ENCODE measurements at regions not wholly inside any gene's neighbourhood (a gene's known extent, or its start where the extent isn't known, plus 50 kb on each side); places are given as distances from the start of the nearest gene placed in this dataset.

GRCh38 chr21:31543191-31543590 is 116.3 kb upstream of the SOD1 start:
- H3K27me3 ChIP-seq (ENCODE audit: insufficient read depth, poor library complexity, severe bottlenecking): no peaks in the 10 kb centered on the region
- TF ChIP-seq POLR2AphosphoS5 (IDR thresholded peaks at IDR 0.05; ENCODE audit: low read depth) (no peak), CTCF (IDR thresholded peaks at IDR 0.05; ENCODE audit: insufficient read depth, low read length) (no peak), SPI1 (IDR thresholded peaks at IDR 0.05; ENCODE audit: borderline replicate concordance, low read depth) (no peak), GABPA (IDR thresholded peaks at IDR 0.05; ENCODE audit: low read depth) (no peak)
- TF ChIP-seq, protein P1, sequence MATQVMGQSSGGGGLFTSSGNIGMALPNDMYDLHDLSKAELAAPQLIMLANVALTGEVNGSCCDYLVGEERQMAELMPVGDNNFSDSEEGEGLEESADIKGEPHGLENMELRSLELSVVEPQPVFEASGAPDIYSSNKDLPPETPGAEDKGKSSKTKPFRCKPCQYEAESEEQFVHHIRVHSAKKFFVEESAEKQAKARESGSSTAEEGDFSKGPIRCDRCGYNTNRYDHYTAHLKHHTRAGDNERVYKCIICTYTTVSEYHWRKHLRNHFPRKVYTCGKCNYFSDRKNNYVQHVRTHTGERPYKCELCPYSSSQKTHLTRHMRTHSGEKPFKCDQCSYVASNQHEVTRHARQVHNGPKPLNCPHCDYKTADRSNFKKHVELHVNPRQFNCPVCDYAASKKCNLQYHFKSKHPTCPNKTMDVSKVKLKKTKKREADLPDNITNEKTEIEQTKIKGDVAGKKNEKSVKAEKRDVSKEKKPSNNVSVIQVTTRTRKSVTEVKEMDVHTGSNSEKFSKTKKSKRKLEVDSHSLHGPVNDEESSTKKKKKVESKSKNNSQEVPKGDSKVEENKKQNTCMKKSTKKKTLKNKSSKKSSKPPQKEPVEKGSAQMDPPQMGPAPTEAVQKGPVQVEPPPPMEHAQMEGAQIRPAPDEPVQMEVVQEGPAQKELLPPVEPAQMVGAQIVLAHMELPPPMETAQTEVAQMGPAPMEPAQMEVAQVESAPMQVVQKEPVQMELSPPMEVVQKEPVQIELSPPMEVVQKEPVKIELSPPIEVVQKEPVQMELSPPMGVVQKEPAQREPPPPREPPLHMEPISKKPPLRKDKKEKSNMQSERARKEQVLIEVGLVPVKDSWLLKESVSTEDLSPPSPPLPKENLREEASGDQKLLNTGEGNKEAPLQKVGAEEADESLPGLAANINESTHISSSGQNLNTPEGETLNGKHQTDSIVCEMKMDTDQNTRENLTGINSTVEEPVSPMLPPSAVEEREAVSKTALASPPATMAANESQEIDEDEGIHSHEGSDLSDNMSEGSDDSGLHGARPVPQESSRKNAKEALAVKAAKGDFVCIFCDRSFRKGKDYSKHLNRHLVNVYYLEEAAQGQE (IDR thresholded peaks at IDR 0.05; ENCODE audit: insufficient replicate concordance, low read depth): no peak
- H3K4me3 ChIP-seq (replicated peaks; ENCODE audit: insufficient read depth, low read length): no peak overlapping the region
- no peak overlapping the region for H3K27ac ChIP-seq (replicated peaks)
- DNase-seq (ENCODE audit: low read depth in 1 of 2, low spot score in 1 of 2): no peak

DNA sequence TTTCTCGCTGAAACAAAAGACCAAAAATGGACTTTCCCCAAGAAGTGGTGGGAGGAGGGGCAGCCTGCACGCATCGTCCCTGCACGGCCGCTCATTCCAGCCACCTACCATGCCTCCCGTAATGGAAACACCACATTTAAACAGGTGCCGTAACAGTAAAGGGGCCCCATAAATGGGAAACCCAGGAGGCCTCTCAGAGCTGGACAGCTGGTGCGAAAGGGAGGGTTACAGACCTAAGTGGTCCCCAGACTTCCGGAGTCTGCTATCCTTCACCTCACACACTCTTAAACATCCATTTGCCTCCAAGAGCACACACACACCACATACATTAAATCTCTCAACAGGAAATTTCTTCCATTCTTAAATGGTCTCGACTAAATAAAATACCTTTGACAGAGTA is 120.7 kb upstream of the SOD1 start:
- H3K27me3 ChIP-seq (ENCODE audit: insufficient read depth, poor library complexity, severe bottlenecking): no peaks in the 10 kb centered on the region
- TF ChIP-seq CTCF (IDR thresholded peaks at IDR 0.05; ENCODE audit: insufficient read depth, low read length) (no peak), POLR2AphosphoS5 (IDR thresholded peaks at IDR 0.05; ENCODE audit: low read depth) (no peak), GABPA (IDR thresholded peaks at IDR 0.05; ENCODE audit: low read depth) (no peak)
- no peak overlapping the region for H3K27ac ChIP-seq (replicated peaks)
- DNase-seq (ENCODE audit: low read depth in 1 of 2, low spot score in 1 of 2): no peak
- no peak overlapping the region for H3K4me3 ChIP-seq (replicated peaks; ENCODE audit: insufficient read depth, low read length)

DNA sequence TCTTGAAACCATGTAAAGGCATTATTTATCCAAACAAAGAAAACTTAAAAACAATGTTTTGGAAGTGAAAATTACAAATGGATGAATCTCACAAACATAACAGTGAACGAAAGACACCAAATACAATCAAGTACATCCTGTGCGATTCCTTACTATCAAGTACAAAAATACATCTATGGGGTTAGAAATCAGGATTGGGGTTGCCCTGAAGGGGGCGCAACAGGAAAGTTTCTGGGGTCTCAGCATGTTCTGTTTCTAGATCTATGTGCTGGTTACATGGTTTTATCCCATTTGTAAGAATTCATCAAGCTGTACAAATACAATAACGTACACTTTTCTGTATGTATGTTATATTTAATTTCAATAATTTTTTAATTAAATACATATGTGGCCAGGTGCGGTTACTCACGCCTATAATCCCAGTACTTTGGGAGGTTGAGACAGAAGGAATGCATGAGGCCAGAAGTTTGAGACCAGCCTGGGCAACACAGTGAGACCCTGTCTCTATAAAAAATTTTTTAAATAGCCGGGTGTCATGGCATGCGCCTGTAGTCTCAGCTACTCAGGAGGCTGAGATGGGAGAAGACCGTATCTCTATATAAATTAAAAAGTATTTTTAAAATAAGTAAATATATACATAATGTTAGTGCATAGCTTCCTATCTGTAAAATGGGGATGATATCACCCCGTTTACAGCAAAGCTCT is 121.5 kb upstream of the SOD1 start:
- Histone ChIP-seq H3K27me3 (ENCODE audit: insufficient read depth, poor library complexity, severe bottlenecking) (no peaks in the 10 kb centered on the region), H3K27ac (replicated peaks) (no peak overlapping the region), H3K4me3 (replicated peaks; ENCODE audit: insufficient read depth, low read length) (no peak overlapping the region)
- no peak for DNase-seq (ENCODE audit: low read depth in 1 of 2, low spot score in 1 of 2)
- no peak for TF ChIP-seq SPI1 (IDR thresholded peaks at IDR 0.05; ENCODE audit: borderline replicate concordance, low read depth)
- no peak for TF ChIP-seq CTCF (IDR thresholded peaks at IDR 0.05; ENCODE audit: insufficient read depth, low read length)
- TF ChIP-seq, protein P1 (IDR thresholded peaks at IDR 0.05; ENCODE audit: insufficient replicate concordance, low read depth): no peak
- no peak for TF ChIP-seq GABPA (IDR thresholded peaks at IDR 0.05; ENCODE audit: low read depth)
- TF ChIP-seq POLR2AphosphoS5 (IDR thresholded peaks at IDR 0.05; ENCODE audit: low read depth): no peak

- TF ChIP-seq SPI1 (IDR thresholded peaks at IDR 0.05; ENCODE audit: borderline replicate concordance, low read depth) (no peak), POLR2AphosphoS5 (IDR thresholded peaks at IDR 0.05; ENCODE audit: low read depth) (no peak), GABPA (IDR thresholded peaks at IDR 0.05; ENCODE audit: low read depth) (no peak), CTCF (IDR thresholded peaks at IDR 0.05; ENCODE audit: insufficient read depth, low read length) (no peak)
- TF ChIP-seq, protein P1 (IDR thresholded peaks at IDR 0.05; ENCODE audit: insufficient replicate concordance, low read depth): no peak
- Histone ChIP-seq H3K27me3 (ENCODE audit: insufficient read depth, poor library complexity, severe bottlenecking) (no peaks in the 10 kb centered on the region), H3K27ac (replicated peaks) (no peak overlapping the region), H3K4me3 (replicated peaks; ENCODE audit: insufficient read depth, low read length) (no peak overlapping the region)
- DNase-seq (ENCODE audit: low read depth in 1 of 2, low spot score in 1 of 2): no peak
Observed at GRCh38 chr21:31536138-31536537, 123.4 kb upstream of the SOD1 start.

Data from HL-60 (cell line).